Mucosa of descending colon (tissue), 3 donors: ENCODE measurements at regions not wholly inside any gene's neighbourhood (a gene's known extent, or its start where the extent isn't known, plus 50 kb on each side); places are given as distances from the start of the nearest gene placed in this dataset.

Experiments used
- ATAC-seq: fragments of 200-7000 bp; cut with Tn5 transposase; one replicate; pipeline ENCODE4 v1.9.1; 2020; ENCODE audit warnings: mild to moderate bottlenecking, moderate library complexity
- DNase-seq, 3 donors: peaks; one replicate each; pipeline ENCODE4 v3.0.0-alpha.2; 2020
- H3K36me3 ChIP-seq: fragments of 200-600 bp; one replicate; pipeline ENCODE4 v1.8.0; 2021; ENCODE audit warnings: low read depth, mild to moderate bottlenecking
- H3K4me1 ChIP-seq: fragments of 200-600 bp; one replicate; pipeline ENCODE4 v1.8.0; 2021; ENCODE audit warnings: low read depth, mild to moderate bottlenecking
- H3K4me3 ChIP-seq: fragments of 200-600 bp; one replicate; pipeline ENCODE4 v1.8.0; 2021; ENCODE audit warnings: mild to moderate bottlenecking
- H3K9me3 ChIP-seq: fragments of 200-600 bp; one replicate; pipeline ENCODE4 v1.8.0; 2021; ENCODE audit warnings: mild to moderate bottlenecking
- CTCF ChIP-seq: fragments of 200-600 bp; IDR thresholded peaks from one replicate; pipeline ENCODE4 v1.8.0; 2022; ENCODE audit warnings: antibody characterized with exemption, mild to moderate bottlenecking
- intact Hi-C, 2 donors: fragments of 100-400 bp; cut with DNase I in 1 of 2; cut with micrococcal nuclease in 1 of 2; formaldehyde crosslinking; loops; one replicate each; pipeline versions ENCODE4 v1.11.0 to v1.11.1; 2022; cut with DNase I, micrococcal nuclease
- donor health status: DM: no; HTN: no; CAD: no; lungs with moderate emphysema.
- donor health status: DM: no; HTN: no; CAD: no.
- donor health status: DM: no; HTN: yes; CAD: no.

GRCh38 chr11:134731213-134731961 lies 319.3 kb upstream of the B3GAT1 start:
- H3K9me3 ChIP-seq, result no peaks in the 10 kb centered on the region
- intact Hi-C loops, result no loop called here
- H3K36me3 ChIP-seq, result no peaks in the 10 kb centered on the region
- H3K4me1 ChIP-seq, result no peaks in the 10 kb centered on the region
- no peak for DNase-seq
- no peak for TF ChIP-seq CTCF
- ATAC-seq, result no peak
- H3K4me3 ChIP-seq, result no peak overlapping the region

GRCh38 chr11:134730561-134731212 lies 318.6 kb upstream of the B3GAT1 start:
- ATAC-seq, result peak; percentile 25
- intact Hi-C loops, result no loop called here
- Histone ChIP-seq H3K4me1 (no peaks in the 10 kb centered on the region), H3K9me3 (no peaks in the 10 kb centered on the region), H3K4me3 (no peak overlapping the region), H3K36me3 (no peaks in the 10 kb centered on the region)
- DNase-seq, result no peak
- no peak for TF ChIP-seq CTCF

GRCh38 chr11:134730101-134730500 lies 318.1 kb upstream of the B3GAT1 start:
- no peak for TF ChIP-seq CTCF
- Histone ChIP-seq H3K4me3 (no peak overlapping the region), H3K4me1 (no peaks in the 10 kb centered on the region), H3K36me3 (no peaks in the 10 kb centered on the region), H3K9me3 (no peaks in the 10 kb centered on the region)
- no peak for DNase-seq
- intact Hi-C loops, result no loop called here
- no peak for ATAC-seq

GRCh38 chr11:134728186-134728585 lies 316.1 kb upstream of the B3GAT1 start:
- TF ChIP-seq CTCF, result no peak
- H3K9me3 ChIP-seq, result no peaks in the 10 kb centered on the region
- H3K4me1 ChIP-seq, result no peaks in the 10 kb centered on the region
- no peaks in the 10 kb centered on the region for H3K36me3 ChIP-seq
- H3K4me3 ChIP-seq, result no peak overlapping the region
- no peak for DNase-seq
- intact Hi-C loops, result no loop called here
- no peak for ATAC-seq

- Histone ChIP-seq H3K4me3 (no peak overlapping the region), H3K36me3 (no peaks in the 10 kb centered on the region), H3K9me3 (no peaks in the 10 kb centered on the region), H3K4me1 (no peaks in the 10 kb centered on the region)
- intact Hi-C loops, result no loop called here
- TF ChIP-seq CTCF, result no peak
- ATAC-seq (no peak), DNase-seq (no peak)
These were observed 315.6 kb upstream of the B3GAT1 start for GRCh38 chr11:134727636-134728035.
